ENCODE measurements at regions not wholly inside any gene's neighbourhood (a gene's known extent, or its start where the extent isn't known, plus 50 kb on each side); places are given as distances from the start of the nearest gene placed in this dataset.

- 74% methylated on average over 4 of the region's 4 CpGs for WGBS (ENCODE audit: low lambda C conversion rate)
- no peaks in the 10 kb centered on the region for H3F3A ChIP-seq (replicated peaks; ENCODE audit: insufficient read depth)
- no peak overlapping the region for H3K9ac ChIP-seq
Measured at GRCh38 chr5:104800440-104801048, 1238.0 kb upstream of the NUDT12 start.

GRCh38 chr5:104793755-104794080, 1231.1 kb upstream of the NUDT12 start:
- H3K9ac ChIP-seq = no peak overlapping the region
- ChIA-PET CTCF (interaction anchor here (1.0 kb wide), 1 partner anchor 63 kb away, joined by 3 read pairs; no protein-coding TSS in a partner anchor), POLR2A (no interaction called here)
- no peaks in the 10 kb centered on the region for H4K20me1 ChIP-seq (ENCODE audit: insufficient read depth)
- H3K4me3 ChIP-seq (ENCODE audit: low read depth in 2 of 2, low read length in 1 of 2) = no peak overlapping the region
- no peaks in the 10 kb centered on the region; a peak in 1 of 4 replicates for H3K4me1 ChIP-seq (ENCODE audit: control insufficient read depth in 1 of 2, insufficient read depth in 2 of 2, low read depth in 1 of 2, low read length in 1 of 2)
- DNase-seq = no peak
- H3F3A ChIP-seq (replicated peaks; ENCODE audit: insufficient read depth) = no peaks in the 10 kb centered on the region
- TF ChIP-seq, protein P1, sequence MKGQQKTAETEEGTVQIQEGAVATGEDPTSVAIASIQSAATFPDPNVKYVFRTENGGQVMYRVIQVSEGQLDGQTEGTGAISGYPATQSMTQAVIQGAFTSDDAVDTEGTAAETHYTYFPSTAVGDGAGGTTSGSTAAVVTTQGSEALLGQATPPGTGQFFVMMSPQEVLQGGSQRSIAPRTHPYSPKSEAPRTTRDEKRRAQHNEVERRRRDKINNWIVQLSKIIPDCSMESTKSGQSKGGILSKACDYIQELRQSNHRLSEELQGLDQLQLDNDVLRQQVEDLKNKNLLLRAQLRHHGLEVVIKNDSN (IDR thresholded peaks at IDR 0.05; ENCODE audit: borderline replicate concordance, low read depth) = no peak
- TF ChIP-seq RCOR1 (IDR thresholded peaks at IDR 0.05; ENCODE audit: low read length) (no peak), NFIC (IDR thresholded peaks at IDR 0.05; ENCODE audit: borderline replicate concordance) (no peak), POLR2AphosphoS5 (IDR thresholded peaks at IDR 0.05; ENCODE audit: low read depth, low read length) (no peak), MXI1 (IDR thresholded peaks at IDR 0.05; ENCODE audit: low read depth, low read length) (no peak)
- H2AFZ ChIP-seq (ENCODE audit: low read depth) = no peak overlapping the region
- H3K9me3 ChIP-seq = no peaks in the 10 kb centered on the region
- no peak overlapping the region for H3K27ac ChIP-seq (ENCODE audit: low read depth in 2 of 2, low read length in 1 of 2)
- peaks cover 3% of the 10 kb centered on the region; the same call in 1 of the 2 replicates for H3K9me2 ChIP-seq
- no peaks in the 10 kb centered on the region for H3K27me3 ChIP-seq (ENCODE audit: insufficient read depth)
- H3K79me2 ChIP-seq (ENCODE audit: insufficient read depth) = no peaks in the 10 kb centered on the region
- H3K36me3 ChIP-seq (replicated peaks in 1 of 2; ENCODE audit: control insufficient read depth in 1 of 2, insufficient read depth in 2 of 2, low read length in 1 of 2) = no peaks in the 10 kb centered on the region
- no peak overlapping the region for H3K4me2 ChIP-seq

More at GRCh38 chr5:104800440-104801048, 1238.0 kb upstream of the NUDT12 start:
- TF ChIP-seq TAF1 (IDR thresholded peaks at IDR 0.05; ENCODE audit: borderline replicate concordance, low read depth, low read length) = no peak
- TF ChIP-seq, protein P2, sequence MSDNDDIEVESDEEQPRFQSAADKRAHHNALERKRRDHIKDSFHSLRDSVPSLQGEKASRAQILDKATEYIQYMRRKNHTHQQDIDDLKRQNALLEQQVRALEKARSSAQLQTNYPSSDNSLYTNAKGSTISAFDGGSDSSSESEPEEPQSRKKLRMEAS (IDR thresholded peaks at IDR 0.05; ENCODE audit: low read depth) = no peak
- TF ChIP-seq CTCF (IDR thresholded peaks at IDR 0.05) = peak; percentile 26; the same call in 1 of the 2 replicates
- no peak for TF ChIP-seq TCF12 (IDR thresholded peaks at IDR 0.05)
- no peak for TF ChIP-seq TEAD4 (IDR thresholded peaks at IDR 0.05; ENCODE audit: borderline replicate concordance, insufficient read depth)
- Histone ChIP-seq H3K9me3 (no peaks in the 10 kb centered on the region), H3K27me3 (ENCODE audit: insufficient read depth) (no peaks in the 10 kb centered on the region), H3K4me3 (ENCODE audit: low read depth in 2 of 2, low read length in 1 of 2) (no peak overlapping the region), H3K9me2 (no peaks in the 10 kb centered on the region; the same call in 1 of the 2 replicates), H3K4me1 (ENCODE audit: control insufficient read depth in 1 of 2, insufficient read depth in 2 of 2, low read depth in 1 of 2, low read length in 1 of 2) (no peaks in the 10 kb centered on the region), H3K4me2 (no peak overlapping the region), H3K27ac (ENCODE audit: low read depth in 2 of 2, low read length in 1 of 2) (no peak overlapping the region), H4K20me1 (ENCODE audit: insufficient read depth) (no peaks in the 10 kb centered on the region), H3K79me2 (ENCODE audit: insufficient read depth) (no peaks in the 10 kb centered on the region), H2AFZ (ENCODE audit: low read depth) (no peak overlapping the region), H3K36me3 (replicated peaks in 1 of 2; ENCODE audit: control insufficient read depth in 1 of 2, insufficient read depth in 2 of 2, low read length in 1 of 2) (no peaks in the 10 kb centered on the region)
- ChIA-PET POLR2A (no interaction called here), CTCF (no interaction called here)
- DNase-seq = no peak
